A673 (cell line): ENCODE measurements at regions not wholly inside any gene's neighbourhood (a gene's known extent, or its start where the extent isn't known, plus 50 kb on each side); places are given as distances from the start of the nearest gene placed in this dataset.

Experiments
- EZH2 ChIP-seq: fragments of 200-600 bp; sonication (generic); IDR thresholded peaks from 2 replicates; pipeline ENCODE4 v1.6.1; 2017; ENCODE audit warnings: borderline replicate concordance, low read depth, mild to moderate bottlenecking, mixed read lengths, antibody characterized with exemption, low read length; ENCODE audit not compliant: poor library complexity, severe bottlenecking
- TF ChIP-seq, protein P1 (sequence below): fragments of 300-800, 200-600 bp; sonication (generic); conservative IDR thresholded peaks from 2 replicates; pipeline ENCODE4 v1.5.1; 2017; ENCODE audit warnings: low read depth, mild to moderate bottlenecking, antibody characterized with exemption, low read length, moderate library complexity, mixed read lengths

GRCh38 chr10:10684972-10685371, 332.7 kb upstream of the CELF2 start:
- TF ChIP-seq, protein P1, sequence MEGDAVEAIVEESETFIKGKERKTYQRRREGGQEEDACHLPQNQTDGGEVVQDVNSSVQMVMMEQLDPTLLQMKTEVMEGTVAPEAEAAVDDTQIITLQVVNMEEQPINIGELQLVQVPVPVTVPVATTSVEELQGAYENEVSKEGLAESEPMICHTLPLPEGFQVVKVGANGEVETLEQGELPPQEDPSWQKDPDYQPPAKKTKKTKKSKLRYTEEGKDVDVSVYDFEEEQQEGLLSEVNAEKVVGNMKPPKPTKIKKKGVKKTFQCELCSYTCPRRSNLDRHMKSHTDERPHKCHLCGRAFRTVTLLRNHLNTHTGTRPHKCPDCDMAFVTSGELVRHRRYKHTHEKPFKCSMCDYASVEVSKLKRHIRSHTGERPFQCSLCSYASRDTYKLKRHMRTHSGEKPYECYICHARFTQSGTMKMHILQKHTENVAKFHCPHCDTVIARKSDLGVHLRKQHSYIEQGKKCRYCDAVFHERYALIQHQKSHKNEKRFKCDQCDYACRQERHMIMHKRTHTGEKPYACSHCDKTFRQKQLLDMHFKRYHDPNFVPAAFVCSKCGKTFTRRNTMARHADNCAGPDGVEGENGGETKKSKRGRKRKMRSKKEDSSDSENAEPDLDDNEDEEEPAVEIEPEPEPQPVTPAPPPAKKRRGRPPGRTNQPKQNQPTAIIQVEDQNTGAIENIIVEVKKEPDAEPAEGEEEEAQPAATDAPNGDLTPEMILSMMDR, result no peak
- no peak for TF ChIP-seq EZH2
